NCI-H774 (cell line): ENCODE measurements at regions not wholly inside any gene's neighbourhood (a gene's known extent, or its start where the extent isn't known, plus 50 kb on each side); places are given as distances from the start of the nearest gene placed in this dataset.

ENCODE experiments used
- DNase-seq: peaks from one replicate; lab custom pipeline; 2025; lab: John Stamatoyannopoulos, UW

DNA sequence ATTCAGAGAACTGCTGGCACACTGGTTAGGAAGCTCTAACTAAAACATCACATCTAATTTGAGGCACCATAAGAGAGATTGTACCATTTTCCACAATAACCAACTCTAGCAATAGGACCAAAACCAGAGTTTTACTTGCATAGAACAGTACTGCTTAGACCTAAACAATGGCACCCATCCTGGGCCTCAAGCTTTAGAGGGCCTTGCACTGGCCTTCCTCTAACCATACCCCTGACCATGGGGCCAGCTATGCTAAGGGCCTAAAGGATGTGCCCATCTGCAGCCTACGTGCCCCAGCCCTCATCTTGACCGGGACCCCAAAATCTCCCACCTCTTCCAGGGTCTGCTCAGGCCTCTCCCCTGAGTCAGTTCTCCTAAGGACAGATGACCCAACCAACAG is 74.4 kb upstream of the ARHGAP32 start:
- no peak for DNase-seq

DNA sequence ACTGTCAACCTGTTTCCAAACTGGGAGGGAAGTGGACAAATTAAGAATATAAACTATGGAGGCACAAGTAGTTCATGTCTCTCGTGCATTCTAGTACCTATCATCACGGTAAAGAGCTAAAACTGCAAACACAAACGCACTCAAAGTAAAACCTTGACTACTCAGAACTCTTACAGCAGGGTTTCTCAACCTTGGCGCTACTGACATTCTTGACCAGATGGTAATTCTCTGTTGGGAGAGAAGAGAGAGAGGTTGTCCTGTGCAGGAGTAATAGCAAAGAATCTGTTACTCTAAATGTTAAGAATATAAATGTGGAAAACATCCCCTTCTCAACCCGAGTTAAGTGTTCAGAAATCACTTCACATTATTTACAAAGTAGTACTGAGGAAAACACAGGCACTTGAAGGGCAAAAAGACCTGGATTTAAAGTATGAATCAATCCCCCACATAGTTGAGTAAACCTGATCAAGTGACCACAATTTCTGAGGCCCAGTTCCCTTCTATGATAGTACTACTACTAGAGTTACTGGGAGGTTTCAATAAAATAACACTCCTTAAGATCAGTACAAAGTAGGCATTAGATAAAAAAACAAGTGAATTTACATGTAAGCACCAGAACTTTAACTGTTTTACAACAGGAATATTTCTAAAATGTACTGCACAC is 73.1 kb upstream of the ARHGAP32 start:
- DNase-seq: no peak

DNA sequence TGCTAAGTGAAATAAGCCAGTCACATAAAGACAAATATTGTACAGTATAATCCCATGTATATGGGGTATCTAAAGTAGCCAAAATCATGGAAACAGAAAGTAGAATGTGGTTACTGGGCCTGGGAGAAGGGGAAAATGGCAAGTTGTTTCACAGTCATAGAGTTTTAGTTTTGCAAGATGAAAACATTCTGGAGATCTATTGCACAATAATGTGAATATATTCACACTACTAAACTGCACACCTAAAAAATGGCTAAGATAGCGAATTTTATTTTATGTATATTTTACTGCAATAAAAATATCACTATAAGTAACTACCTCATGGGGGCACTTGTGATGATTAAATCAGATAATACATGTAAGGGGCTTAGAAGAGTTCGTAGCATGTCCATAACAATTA is 72.0 kb upstream of the ARHGAP32 start:
- no peak for DNase-seq

DNA sequence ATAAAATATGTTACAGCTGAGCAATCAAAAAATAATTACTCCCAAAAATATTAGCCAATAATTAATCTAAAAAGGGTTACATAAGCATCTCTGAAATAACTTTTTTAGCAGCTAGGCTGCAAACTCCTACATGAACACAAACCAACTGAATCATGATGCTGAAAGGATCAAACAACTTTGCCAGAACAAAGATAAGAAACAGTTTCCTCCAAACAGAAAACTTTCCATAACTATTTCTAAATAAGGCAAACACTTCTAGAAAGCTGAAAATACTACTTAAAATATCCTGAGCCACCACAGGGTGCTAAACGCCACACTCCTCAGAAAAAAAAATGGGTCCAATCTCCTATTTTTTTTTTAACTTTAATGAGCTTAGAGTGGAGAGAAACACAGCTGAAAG is 68.6 kb upstream of the ARHGAP32 start:
- DNase-seq: no peak

GRCh38 chr11:129259931-129260348 is 67.8 kb upstream of the ARHGAP32 start:
- no peak for DNase-seq

- DNase-seq: no peak
Measured at GRCh38 chr11:129258205-129258604, 66.1 kb upstream of the ARHGAP32 start.

DNA sequence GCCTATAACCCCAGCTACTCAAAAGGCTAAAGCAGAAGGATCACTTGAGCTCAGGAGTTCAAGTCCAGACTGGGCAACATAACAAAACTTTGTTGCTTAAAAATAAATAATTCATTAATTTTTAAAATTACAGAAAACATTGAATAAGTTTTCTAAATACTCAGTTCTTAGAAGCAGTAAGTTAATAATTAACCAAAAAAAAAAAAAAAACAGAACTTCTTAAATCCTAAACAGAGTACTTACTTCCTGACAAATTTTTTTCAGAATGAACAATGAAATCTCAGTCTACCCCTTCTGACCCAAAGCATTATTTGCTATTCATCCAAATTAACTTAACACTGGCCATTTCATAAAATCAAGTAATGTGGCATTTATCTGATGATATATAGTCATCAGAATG is 65.4 kb upstream of the ARHGAP32 start:
- no peak for DNase-seq

GRCh38 chr11:129252621-129253020 is 60.5 kb upstream of the ARHGAP32 start:
- DNase-seq: no peak

GRCh38 chr11:129251067-129251466 is 58.9 kb upstream of the ARHGAP32 start:
- DNase-seq: no peak

DNA sequence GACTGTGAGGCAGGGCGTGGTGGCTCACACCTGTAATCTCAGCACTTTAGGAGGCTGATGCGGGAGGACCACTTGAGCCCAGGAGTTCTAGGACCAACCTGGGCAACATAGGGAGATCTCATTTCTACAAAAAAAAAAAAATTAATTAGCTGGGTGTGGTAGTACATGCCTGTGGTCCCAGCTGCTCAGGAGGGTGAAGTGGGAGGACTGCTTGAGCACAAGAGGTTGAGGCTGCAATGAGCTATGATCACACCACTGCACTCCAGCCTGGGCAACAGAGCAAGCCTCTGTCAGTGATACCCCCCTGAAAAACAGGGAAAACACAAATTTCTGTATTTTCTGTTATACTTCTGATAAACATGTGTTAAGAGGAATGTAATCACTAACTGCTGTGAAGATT is 57.8 kb upstream of the ARHGAP32 start:
- no peak for DNase-seq

DNA sequence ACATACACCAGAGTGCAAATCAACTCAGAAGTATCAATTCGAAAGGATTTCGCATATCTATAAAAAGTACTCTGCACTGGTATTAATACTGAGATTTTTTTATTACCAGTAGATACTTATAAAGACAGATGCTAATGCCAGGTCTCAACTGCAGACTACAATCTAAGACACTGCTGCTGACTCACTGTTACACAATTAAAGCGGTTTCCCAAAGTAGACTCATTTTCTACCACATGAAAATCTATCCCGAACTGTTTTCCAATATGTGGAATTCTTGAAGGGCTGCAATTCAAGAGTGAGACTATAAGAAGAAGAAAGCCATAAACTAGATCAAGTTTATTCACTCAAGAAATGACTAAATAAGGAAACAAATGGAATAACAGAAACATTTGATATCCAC is 57.2 kb upstream of the ARHGAP32 start:
- DNase-seq: no peak

DNA sequence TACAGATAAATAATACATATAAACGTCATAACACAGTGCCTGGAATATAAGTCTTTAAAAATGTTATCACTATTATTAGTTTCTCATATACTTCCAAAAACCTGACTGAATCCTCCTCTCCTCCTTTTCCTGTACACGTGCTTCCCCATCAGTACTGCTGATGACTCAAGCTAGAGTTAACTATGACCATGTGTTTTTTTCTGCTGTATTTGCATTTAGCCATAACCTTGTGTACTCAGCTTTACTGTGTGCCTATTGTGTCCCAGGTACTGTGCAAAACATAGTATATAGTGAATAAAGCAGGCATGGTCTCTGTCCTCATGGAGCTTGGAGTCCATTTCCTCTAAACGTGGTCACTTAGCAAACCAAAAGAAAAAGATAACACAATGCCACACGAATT is 56.5 kb upstream of the ARHGAP32 start:
- DNase-seq: no peak

DNA sequence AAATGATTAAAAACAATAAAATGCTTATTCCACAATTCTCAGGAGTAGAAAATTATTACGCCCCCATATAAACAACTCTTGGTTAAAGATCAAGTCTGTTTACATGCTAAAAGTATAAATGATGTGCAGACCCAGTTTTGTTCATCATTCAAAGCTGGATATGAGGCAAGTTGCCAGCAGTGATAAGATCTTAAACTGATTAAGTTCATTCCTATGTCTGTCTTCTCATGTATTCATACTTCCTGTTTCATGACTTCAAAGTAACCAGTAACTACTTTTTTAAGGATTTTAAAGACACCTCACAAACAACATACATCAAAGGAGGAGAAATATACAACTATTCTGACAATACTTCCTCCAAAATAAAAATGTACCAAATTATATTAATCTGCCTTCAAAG is 55.0 kb upstream of the ARHGAP32 start:
- no peak for DNase-seq

GRCh38 chr11:129242855-129243254 is 50.7 kb upstream of the ARHGAP32 start:
- DNase-seq: no peak
